Thymus (tissue), 11 donors: ENCODE measurements at regions not wholly inside any gene's neighbourhood (a gene's known extent, or its start where the extent isn't known, plus 50 kb on each side); places are given as distances from the start of the nearest gene placed in this dataset.

Source experiments
- DNase-seq, 9 donors: peaks; one replicate each; pipeline ENCODE4 v3.0.0-alpha.2; 2013; ENCODE audit warnings: low spot score in 9 of 9, low read depth in 6 of 9, missing footprints in 1 of 9
- H3K27ac ChIP-seq, 2 donors: one replicate each; pipeline ENCODE4 v1.5.1; 2013; ENCODE audit warnings: control low read depth in 1 of 2, low read depth in 1 of 2, low read length in 1 of 2, mild to moderate bottlenecking in 1 of 2, moderate library complexity in 1 of 2
- H3K27me3 ChIP-seq, 2 donors: one replicate each; pipeline ENCODE4 v1.5.1; 2013; ENCODE audit warnings: low read length in 1 of 2; ENCODE audit not compliant: control insufficient read depth in 2 of 2, insufficient read depth in 1 of 2
- H3K36me3 ChIP-seq, 2 donors: one replicate each; pipeline ENCODE4 v1.5.1; 2013; ENCODE audit warnings: low read length in 1 of 2, mild to moderate bottlenecking in 1 of 2, moderate library complexity in 1 of 2; ENCODE audit not compliant: control insufficient read depth in 2 of 2, insufficient read depth in 2 of 2
- H3K4me1 ChIP-seq, 2 donors: one replicate each; pipeline ENCODE4 v1.5.1; 2013; ENCODE audit warnings: low read length in 2 of 2; ENCODE audit not compliant: control insufficient read depth in 2 of 2, insufficient read depth in 2 of 2
- H3K4me3 ChIP-seq, 2 donors: one replicate each; pipeline ENCODE4 v1.5.1; 2013; ENCODE audit warnings: low read length in 2 of 2, control low read depth in 1 of 2, mild to moderate bottlenecking in 1 of 2
- H3K9me3 ChIP-seq, 2 donors: one replicate each; pipeline ENCODE4 v1.5.1; 2013; ENCODE audit warnings: low read length in 1 of 2, mild to moderate bottlenecking in 1 of 2; ENCODE audit not compliant: control insufficient read depth in 2 of 2, insufficient read depth in 1 of 2
- WGBS: extraction: QIAGEN DNeasy Blood & Tissue Kit; methylation state at CpG from one replicate; pipeline ENCODE4 v1.1.7; 2013; 5-methylcytosine and 5-hydroxymethylcytosine counted together
- donor health status: healthy.

GRCh38 chr18:32583431-32583830 is 112.7 kb upstream of the GAREM1 start:
- WGBS = 95% methylated on average over 1 of the region's 1 CpG
- no peak for DNase-seq

DNA sequence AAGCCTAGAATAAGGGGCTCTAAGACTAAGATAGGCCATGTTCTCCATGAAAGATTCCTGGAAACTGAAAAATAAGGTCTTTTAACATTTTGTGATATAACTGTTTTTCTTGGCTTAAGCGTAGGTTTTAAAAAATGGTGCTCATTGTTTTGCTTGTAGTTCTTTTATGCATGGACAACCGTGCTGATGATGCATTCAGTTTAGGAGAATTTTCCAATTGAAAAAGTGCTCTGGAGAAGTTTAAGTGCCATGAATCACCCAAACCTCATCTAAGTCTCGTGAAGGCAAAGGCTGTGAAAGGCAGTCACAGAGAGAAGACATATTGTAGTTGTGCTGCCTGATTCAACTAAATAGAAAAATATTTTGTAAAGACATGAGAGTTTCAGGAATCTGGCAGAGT is 111.8 kb upstream of the GAREM1 start:
- WGBS = 89% methylated on average over 3 of the region's 3 CpGs
- Histone ChIP-seq H3K27ac (no peak overlapping the region), H3K9me3 (no peaks in the 10 kb centered on the region)

More at GRCh38 chr18:32583431-32583830, 112.7 kb upstream of the GAREM1 start:
- no peaks in the 10 kb centered on the region for H3K36me3 ChIP-seq
- H3K4me1 ChIP-seq = no peaks in the 10 kb centered on the region
- H3K9me3 ChIP-seq = no peaks in the 10 kb centered on the region
- no peaks in the 10 kb centered on the region for H3K27me3 ChIP-seq
- no peak overlapping the region for H3K4me3 ChIP-seq
- H3K27ac ChIP-seq = no peak overlapping the region

DNA sequence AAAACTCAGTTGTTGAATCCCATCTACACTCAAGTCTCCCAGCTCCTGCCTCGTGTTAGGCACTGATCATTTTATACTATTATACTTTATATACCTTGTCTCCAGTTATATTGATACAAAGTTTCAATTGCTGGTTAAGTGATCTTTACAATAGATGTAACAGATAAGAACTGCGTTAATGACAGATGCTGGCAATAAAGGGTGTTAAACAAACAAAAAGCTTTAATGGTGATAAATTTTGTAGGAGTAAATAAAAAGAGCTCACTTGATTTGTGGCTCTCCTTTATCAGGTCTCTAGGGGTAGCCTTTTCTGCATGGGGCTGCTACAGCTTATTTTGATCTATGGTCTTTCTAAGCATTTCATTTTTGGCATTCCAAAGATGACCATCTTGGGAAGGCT is 106.9 kb upstream of the GAREM1 start:
- DNase-seq = no peak
- WGBS = 84% methylated on average over 2 of the region's 2 CpGs
- no peaks in the 10 kb centered on the region for H3K36me3 ChIP-seq
- H3K9me3 ChIP-seq = no peaks in the 10 kb centered on the region
- H3K4me3 ChIP-seq = no peak overlapping the region
- no peaks in the 10 kb centered on the region for H3K27me3 ChIP-seq
- H3K27ac ChIP-seq = no peak overlapping the region
- H3K4me1 ChIP-seq = no peaks in the 10 kb centered on the region

More for the DNA sequence above, 111.8 kb upstream of the GAREM1 start:
- Histone ChIP-seq H3K27me3 (no peaks in the 10 kb centered on the region), H3K4me1 (no peaks in the 10 kb centered on the region), H3K36me3 (no peaks in the 10 kb centered on the region), H3K4me3 (no peak overlapping the region)
- no peak for DNase-seq

GRCh38 chr18:32576296-32576916 is 105.7 kb upstream of the GAREM1 start:
- no peaks in the 10 kb centered on the region for H3K9me3 ChIP-seq
- peak in 1 of 9 donors; percentile 6 for DNase-seq
- no peak overlapping the region for H3K4me3 ChIP-seq
- 5% methylated on average over 7 of the region's 7 CpGs for WGBS
- no peaks in the 10 kb centered on the region for H3K27me3 ChIP-seq
- no peaks in the 10 kb centered on the region for H3K4me1 ChIP-seq
- H3K36me3 ChIP-seq = no peaks in the 10 kb centered on the region
- H3K27ac ChIP-seq = no peak overlapping the region

DNA sequence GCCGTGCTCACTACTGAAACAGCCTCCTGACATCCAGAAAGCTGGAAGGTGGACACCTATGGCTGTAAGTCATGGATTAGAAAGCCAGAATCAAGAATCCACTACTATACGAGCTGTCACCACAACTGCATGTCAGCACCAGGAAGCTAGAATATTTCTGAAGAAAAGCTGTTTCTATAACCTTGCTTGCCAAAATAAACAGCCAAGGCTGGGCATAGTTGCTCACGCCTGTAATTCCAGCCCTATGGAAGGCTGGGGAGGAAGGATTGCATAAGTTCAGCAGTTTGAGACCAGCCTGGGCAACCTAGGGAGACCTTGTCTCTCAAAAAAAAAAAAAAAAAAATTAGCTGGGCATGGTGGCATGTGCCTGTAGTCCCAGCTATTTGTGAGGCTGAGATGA is 96.3 kb upstream of the GAREM1 start:
- Histone ChIP-seq H3K36me3 (no peaks in the 10 kb centered on the region), H3K27ac (no peak overlapping the region), H3K27me3 (no peaks in the 10 kb centered on the region), H3K4me3 (no peak overlapping the region), H3K4me1 (no peaks in the 10 kb centered on the region), H3K9me3 (no peaks in the 10 kb centered on the region)
- no peak for DNase-seq
- WGBS = 84% methylated on average over 3 of the region's 3 CpGs

DNA sequence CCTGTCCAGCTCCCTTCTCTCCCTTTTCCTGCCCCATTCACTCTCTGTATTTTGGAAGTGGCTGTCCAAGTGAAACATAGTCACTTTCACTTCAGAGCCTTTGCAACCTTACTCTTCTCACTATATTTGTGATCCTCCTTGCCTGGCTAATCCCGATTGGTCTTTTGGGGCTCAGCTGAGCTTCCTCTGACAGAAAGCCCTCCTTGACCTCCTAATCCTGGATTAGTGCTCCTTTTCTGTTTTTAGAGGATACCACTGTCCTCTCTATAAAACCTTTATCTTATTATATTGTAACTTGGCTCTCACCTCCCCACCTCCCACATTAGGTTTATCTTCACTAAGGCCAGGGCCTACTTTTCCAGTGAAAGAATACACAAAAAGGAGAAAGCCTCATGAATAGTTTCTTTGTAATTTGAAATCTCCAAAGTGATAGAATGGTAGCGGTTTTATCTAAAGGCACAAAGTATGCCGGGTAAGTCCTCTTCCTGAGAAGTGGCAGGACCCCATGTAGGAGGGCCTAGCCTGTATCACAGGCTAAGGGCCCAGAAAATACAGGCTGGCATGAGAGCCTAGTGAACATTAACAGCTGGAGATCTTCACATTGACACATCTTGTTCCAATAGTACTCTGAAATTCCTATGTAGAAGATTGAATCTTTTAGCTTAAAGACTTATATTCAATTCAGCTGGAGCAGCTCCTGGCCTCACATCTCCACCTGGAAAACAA is 83.1 kb upstream of the GAREM1 start:
- H3K4me3 ChIP-seq = no peak overlapping the region
- WGBS = 97% methylated on average over 3 of the region's 3 CpGs
- H3K4me1 ChIP-seq = no peaks in the 10 kb centered on the region
- no peak overlapping the region for H3K27ac ChIP-seq
- no peaks in the 10 kb centered on the region for H3K36me3 ChIP-seq
- no peak for DNase-seq
- no peaks in the 10 kb centered on the region for H3K9me3 ChIP-seq
- no peaks in the 10 kb centered on the region for H3K27me3 ChIP-seq

- no peak overlapping the region for H3K4me3 ChIP-seq
- no peaks in the 10 kb centered on the region for H3K27me3 ChIP-seq
- H3K4me1 ChIP-seq = no peaks in the 10 kb centered on the region
- H3K27ac ChIP-seq = no peak overlapping the region
- no peaks in the 10 kb centered on the region for H3K36me3 ChIP-seq
- no peak for DNase-seq
- H3K9me3 ChIP-seq = no peaks in the 10 kb centered on the region
- 90% methylated on average over 5 of the region's 5 CpGs for WGBS
Observed at GRCh38 chr18:32553174-32553573, 82.5 kb upstream of the GAREM1 start.

DNA sequence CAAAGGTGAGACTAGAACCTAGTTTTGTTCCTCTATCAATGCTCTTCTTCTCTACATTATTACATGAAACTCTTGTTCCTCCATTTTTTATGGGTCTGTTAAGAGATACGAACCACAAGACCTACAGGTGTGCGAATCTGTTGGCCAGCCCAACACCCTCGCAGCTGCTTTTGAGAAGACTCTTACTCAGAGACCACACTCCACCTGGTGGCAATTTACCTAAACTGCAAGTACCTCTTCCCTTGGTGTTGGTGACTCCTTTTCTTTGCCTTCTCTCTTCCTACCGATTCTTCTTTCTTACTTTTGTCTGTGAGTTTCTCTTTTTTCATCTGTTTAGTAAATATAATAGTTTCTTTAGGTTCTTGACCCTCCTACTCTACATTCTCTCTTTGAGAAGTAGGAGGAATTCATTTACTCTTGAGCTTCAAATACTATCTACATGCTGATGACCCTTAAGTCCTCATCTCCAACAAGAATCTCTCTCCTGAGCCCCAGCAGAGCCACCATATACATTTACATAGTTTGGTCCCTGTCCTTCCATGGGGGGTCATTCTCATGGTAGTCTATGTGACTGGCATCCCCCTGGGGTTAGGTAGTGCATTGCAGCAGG is 81.8 kb upstream of the GAREM1 start:
- Histone ChIP-seq H3K4me1 (no peaks in the 10 kb centered on the region), H3K27ac (no peak overlapping the region), H3K4me3 (no peak overlapping the region), H3K9me3 (no peaks in the 10 kb centered on the region), H3K27me3 (no peaks in the 10 kb centered on the region), H3K36me3 (no peaks in the 10 kb centered on the region)
- DNase-seq = peak; percentile 14 to 69 (median 30)
- WGBS = 10% methylated on average over 4 of the region's 4 CpGs

- 58% methylated on average over 4 of the region's 4 CpGs for WGBS
- Histone ChIP-seq H3K27ac (no peak overlapping the region), H3K4me3 (no peak overlapping the region), H3K9me3 (no peaks in the 10 kb centered on the region), H3K27me3 (no peaks in the 10 kb centered on the region), H3K36me3 (no peaks in the 10 kb centered on the region), H3K4me1 (no peaks in the 10 kb centered on the region)
- no peak for DNase-seq
Observed at GRCh38 chr18:32550963-32551362, 80.3 kb upstream of the GAREM1 start.
